ENCODE measurements at regions not wholly inside any gene's neighbourhood (a gene's known extent, or its start where the extent isn't known, plus 50 kb on each side); places are given as distances from the start of the nearest gene placed in this dataset.

GRCh38 chr18:34280000-34280399 lies 55.3 kb upstream of the NOL4 start:
- no peak overlapping the region for H3K9ac ChIP-seq (ENCODE audit: low read depth, low read length)
- H3K9me3 ChIP-seq (ENCODE audit: control insufficient read depth, insufficient read depth, low read length): no peaks in the 10 kb centered on the region
- H3K27me3 ChIP-seq (ENCODE audit: control insufficient read depth, insufficient read depth, low read length): no peaks in the 10 kb centered on the region
- no peaks in the 10 kb centered on the region for H3K36me3 ChIP-seq (ENCODE audit: control insufficient read depth, insufficient read depth, low read length)
- H3K4me1 ChIP-seq (ENCODE audit: control insufficient read depth, insufficient read depth, low read length): peaks cover 5% of the 10 kb centered on the region
- H3K4me3 ChIP-seq (ENCODE audit: low read depth, low read length): no peak overlapping the region

- Histone ChIP-seq H3K9ac (ENCODE audit: low read depth, low read length) (no peak overlapping the region), H3K9me3 (ENCODE audit: control insufficient read depth, insufficient read depth, low read length) (no peaks in the 10 kb centered on the region), H3K4me1 (ENCODE audit: control insufficient read depth, insufficient read depth, low read length) (peaks cover 5% of the 10 kb centered on the region), H3K4me3 (ENCODE audit: low read depth, low read length) (no peak overlapping the region), H3K27me3 (ENCODE audit: control insufficient read depth, insufficient read depth, low read length) (no peaks in the 10 kb centered on the region), H3K36me3 (ENCODE audit: control insufficient read depth, insufficient read depth, low read length) (no peaks in the 10 kb centered on the region)
Measured at GRCh38 chr18:34280653-34281052, 55.9 kb upstream of the NOL4 start.

DNA sequence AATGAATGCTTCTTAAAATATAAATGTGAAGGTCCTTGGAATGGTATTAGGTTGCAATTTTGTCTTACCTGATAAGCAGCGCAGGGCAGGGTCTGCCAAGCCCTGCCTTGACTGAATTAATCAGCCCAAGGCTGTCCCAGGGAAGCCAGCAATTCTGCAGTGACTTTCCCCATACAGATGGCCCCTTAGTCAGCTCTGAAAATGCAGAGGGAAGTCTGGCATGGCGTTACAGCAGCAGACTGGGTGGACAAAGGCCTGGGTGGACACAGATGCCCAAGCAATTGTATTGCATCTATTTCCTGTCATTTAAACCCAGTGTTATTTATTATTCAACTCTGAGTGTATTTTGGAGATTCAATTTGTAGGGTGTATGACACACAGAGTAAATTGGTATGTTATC lies 56.6 kb upstream of the NOL4 start:
- Histone ChIP-seq H3K9ac (ENCODE audit: low read depth, low read length) (no peak overlapping the region), H3K4me3 (ENCODE audit: low read depth, low read length) (no peak overlapping the region), H3K36me3 (ENCODE audit: control insufficient read depth, insufficient read depth, low read length) (no peaks in the 10 kb centered on the region), H3K4me1 (ENCODE audit: control insufficient read depth, insufficient read depth, low read length) (peaks cover 5% of the 10 kb centered on the region), H3K9me3 (ENCODE audit: control insufficient read depth, insufficient read depth, low read length) (no peaks in the 10 kb centered on the region), H3K27me3 (ENCODE audit: control insufficient read depth, insufficient read depth, low read length) (no peaks in the 10 kb centered on the region)

GRCh38 chr18:34281722-34282121 lies 57.0 kb upstream of the NOL4 start:
- Histone ChIP-seq H3K4me3 (ENCODE audit: low read depth, low read length) (no peak overlapping the region), H3K9ac (ENCODE audit: low read depth, low read length) (no peak overlapping the region), H3K9me3 (ENCODE audit: control insufficient read depth, insufficient read depth, low read length) (no peaks in the 10 kb centered on the region), H3K36me3 (ENCODE audit: control insufficient read depth, insufficient read depth, low read length) (no peaks in the 10 kb centered on the region), H3K4me1 (ENCODE audit: control insufficient read depth, insufficient read depth, low read length) (peaks cover 5% of the 10 kb centered on the region), H3K27me3 (ENCODE audit: control insufficient read depth, insufficient read depth, low read length) (no peaks in the 10 kb centered on the region)

- Histone ChIP-seq H3K9ac (ENCODE audit: low read depth, low read length) (no peak overlapping the region), H3K36me3 (ENCODE audit: control insufficient read depth, insufficient read depth, low read length) (no peaks in the 10 kb centered on the region), H3K4me3 (ENCODE audit: low read depth, low read length) (no peak overlapping the region), H3K27me3 (ENCODE audit: control insufficient read depth, insufficient read depth, low read length) (no peaks in the 10 kb centered on the region), H3K9me3 (ENCODE audit: control insufficient read depth, insufficient read depth, low read length) (no peaks in the 10 kb centered on the region), H3K4me1 (ENCODE audit: control insufficient read depth, insufficient read depth, low read length) (peaks cover 5% of the 10 kb centered on the region)
Measured at GRCh38 chr18:34283506-34283905, 58.8 kb upstream of the NOL4 start.

DNA sequence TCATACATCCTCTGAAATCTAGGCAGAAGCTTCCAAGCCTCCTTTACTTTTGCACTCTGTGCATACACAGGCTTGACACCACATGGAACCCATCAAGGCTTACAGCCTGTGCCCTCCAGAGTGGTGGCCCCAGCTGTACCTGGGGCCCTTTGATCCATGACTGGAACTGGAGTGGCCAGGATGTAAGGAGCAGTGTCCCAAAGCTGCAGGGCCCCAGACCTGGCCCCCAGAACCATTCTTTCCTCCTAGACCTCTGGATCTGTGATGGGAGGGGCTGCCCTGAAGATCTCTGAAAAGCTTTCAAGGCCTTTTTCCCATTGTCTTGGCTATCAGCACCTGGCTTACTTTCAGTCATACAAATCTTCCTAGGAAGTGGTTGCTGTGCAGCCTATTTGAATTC lies 63.1 kb upstream of the NOL4 start:
- no peak overlapping the region for H3K9ac ChIP-seq (ENCODE audit: low read depth, low read length)
- no peak overlapping the region for H3K4me3 ChIP-seq (ENCODE audit: low read depth, low read length)
- no peaks in the 10 kb centered on the region for H3K36me3 ChIP-seq (ENCODE audit: control insufficient read depth, insufficient read depth, low read length)
- H3K9me3 ChIP-seq (ENCODE audit: control insufficient read depth, insufficient read depth, low read length): no peaks in the 10 kb centered on the region
- H3K27me3 ChIP-seq (ENCODE audit: control insufficient read depth, insufficient read depth, low read length): no peaks in the 10 kb centered on the region
- no peaks in the 10 kb centered on the region for H3K4me1 ChIP-seq (ENCODE audit: control insufficient read depth, insufficient read depth, low read length)

- no peaks in the 10 kb centered on the region for H3K4me1 ChIP-seq (ENCODE audit: control insufficient read depth, insufficient read depth, low read length)
- no peak overlapping the region for H3K9ac ChIP-seq (ENCODE audit: low read depth, low read length)
- H3K9me3 ChIP-seq (ENCODE audit: control insufficient read depth, insufficient read depth, low read length): no peaks in the 10 kb centered on the region
- no peak overlapping the region for H3K4me3 ChIP-seq (ENCODE audit: low read depth, low read length)
- no peaks in the 10 kb centered on the region for H3K36me3 ChIP-seq (ENCODE audit: control insufficient read depth, insufficient read depth, low read length)
- no peaks in the 10 kb centered on the region for H3K27me3 ChIP-seq (ENCODE audit: control insufficient read depth, insufficient read depth, low read length)
Measured at GRCh38 chr18:34292594-34292993, 67.9 kb upstream of the NOL4 start.

GRCh38 chr18:34297287-34297686 lies 72.6 kb upstream of the NOL4 start:
- Histone ChIP-seq H3K27me3 (ENCODE audit: control insufficient read depth, insufficient read depth, low read length) (no peaks in the 10 kb centered on the region), H3K4me1 (ENCODE audit: control insufficient read depth, insufficient read depth, low read length) (no peaks in the 10 kb centered on the region), H3K9ac (ENCODE audit: low read depth, low read length) (no peak overlapping the region), H3K4me3 (ENCODE audit: low read depth, low read length) (no peak overlapping the region), H3K9me3 (ENCODE audit: control insufficient read depth, insufficient read depth, low read length) (no peaks in the 10 kb centered on the region), H3K36me3 (ENCODE audit: control insufficient read depth, insufficient read depth, low read length) (no peaks in the 10 kb centered on the region)

DNA sequence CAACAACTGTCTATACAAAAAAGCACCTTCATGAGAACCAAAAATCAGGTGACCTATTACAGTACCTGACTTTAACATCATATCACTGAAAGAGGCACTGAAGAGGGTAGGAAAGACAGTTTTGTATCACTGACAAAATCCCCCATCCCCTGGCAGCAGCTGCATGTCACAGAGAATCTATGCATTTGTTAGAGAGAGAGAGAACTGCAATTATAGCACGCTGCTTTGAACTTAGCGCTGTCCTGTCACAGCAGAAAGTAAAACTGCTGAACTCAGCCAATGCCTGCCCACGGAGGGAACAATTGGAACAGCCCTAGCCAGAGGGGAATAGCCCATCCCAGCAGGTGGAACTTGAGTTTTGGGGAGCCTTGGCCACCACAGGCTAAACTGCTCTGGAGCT lies 75.1 kb upstream of the NOL4 start:
- no peak overlapping the region for H3K4me3 ChIP-seq (ENCODE audit: low read depth, low read length)
- no peaks in the 10 kb centered on the region for H3K36me3 ChIP-seq (ENCODE audit: control insufficient read depth, insufficient read depth, low read length)
- H3K4me1 ChIP-seq (ENCODE audit: control insufficient read depth, insufficient read depth, low read length): no peaks in the 10 kb centered on the region
- no peak overlapping the region for H3K9ac ChIP-seq (ENCODE audit: low read depth, low read length)
- H3K27me3 ChIP-seq (ENCODE audit: control insufficient read depth, insufficient read depth, low read length): no peaks in the 10 kb centered on the region
- no peaks in the 10 kb centered on the region for H3K9me3 ChIP-seq (ENCODE audit: control insufficient read depth, insufficient read depth, low read length)

GRCh38 chr18:34311468-34311867 lies 86.8 kb upstream of the NOL4 start:
- Histone ChIP-seq H3K9ac (ENCODE audit: low read depth, low read length) (no peak overlapping the region), H3K36me3 (ENCODE audit: control insufficient read depth, insufficient read depth, low read length) (no peaks in the 10 kb centered on the region), H3K4me3 (ENCODE audit: low read depth, low read length) (no peak overlapping the region), H3K9me3 (ENCODE audit: control insufficient read depth, insufficient read depth, low read length) (no peaks in the 10 kb centered on the region), H3K4me1 (ENCODE audit: control insufficient read depth, insufficient read depth, low read length) (no peaks in the 10 kb centered on the region), H3K27me3 (ENCODE audit: control insufficient read depth, insufficient read depth, low read length) (no peaks in the 10 kb centered on the region)

DNA sequence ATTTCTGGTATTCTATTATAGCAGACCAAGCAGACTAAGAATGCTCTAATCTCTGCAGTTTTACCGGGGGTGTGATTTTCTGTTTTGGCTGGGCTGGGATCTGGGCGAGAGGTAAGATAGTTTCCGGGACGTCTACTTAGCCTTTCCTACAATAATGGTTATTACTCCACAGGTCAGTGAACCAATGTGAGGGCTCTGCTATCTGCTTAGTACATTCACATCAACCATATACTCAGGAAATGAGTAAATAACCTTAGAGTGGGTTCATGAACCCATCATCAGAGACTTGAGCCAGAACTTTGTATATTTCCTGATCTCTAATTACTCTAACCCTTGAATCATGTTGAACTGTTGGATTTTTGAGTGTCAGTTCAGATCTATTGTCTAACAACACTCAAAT lies 90.1 kb upstream of the NOL4 start:
- no peak overlapping the region for H3K4me3 ChIP-seq (ENCODE audit: low read depth, low read length)
- H3K9me3 ChIP-seq (ENCODE audit: control insufficient read depth, insufficient read depth, low read length): no peaks in the 10 kb centered on the region
- no peaks in the 10 kb centered on the region for H3K27me3 ChIP-seq (ENCODE audit: control insufficient read depth, insufficient read depth, low read length)
- no peak overlapping the region for H3K9ac ChIP-seq (ENCODE audit: low read depth, low read length)
- H3K4me1 ChIP-seq (ENCODE audit: control insufficient read depth, insufficient read depth, low read length): no peaks in the 10 kb centered on the region
- no peaks in the 10 kb centered on the region for H3K36me3 ChIP-seq (ENCODE audit: control insufficient read depth, insufficient read depth, low read length)

- H3K4me1 ChIP-seq (ENCODE audit: control insufficient read depth, insufficient read depth, low read length): no peaks in the 10 kb centered on the region
- H3K36me3 ChIP-seq (ENCODE audit: control insufficient read depth, insufficient read depth, low read length): no peaks in the 10 kb centered on the region
- no peak overlapping the region for H3K9ac ChIP-seq (ENCODE audit: low read depth, low read length)
- no peaks in the 10 kb centered on the region for H3K9me3 ChIP-seq (ENCODE audit: control insufficient read depth, insufficient read depth, low read length)
- H3K4me3 ChIP-seq (ENCODE audit: low read depth, low read length): no peak overlapping the region
- no peaks in the 10 kb centered on the region for H3K27me3 ChIP-seq (ENCODE audit: control insufficient read depth, insufficient read depth, low read length)
Measured at GRCh38 chr18:34315591-34316352, 91.1 kb upstream of the NOL4 start.

Measured in iPS-15b (cell line).